GM12878 (cell line): ENCODE measurements at regions not wholly inside any gene's neighbourhood (a gene's known extent, or its start where the extent isn't known, plus 50 kb on each side); places are given as distances from the start of the nearest gene placed in this dataset.

Source experiments
- ATAC-seq: fragments of 200-7000 bp; cut with Tn5 transposase; 3 replicates; pipeline ENCODE4 v1.9.1; 2020; ENCODE audit warnings: mild to moderate bottlenecking, moderate library complexity
- BruUV-seq: library from RNA; stranded (reverse); fragments of 400-500 nt; replicated peaks from 2 replicates; lab custom pipeline; 2021; lab: Mats Ljungman, UMichigan
- CTCF ChIA-PET: fragments of 300-600 bp; sonication (Branson Sonifier 250); formaldehyde crosslinking; extraction: SDS; loops from one replicate; lab custom pipeline; 2021; ENCODE audit warnings: inconsistent platforms; lab: Yijun Ruan, JAX
- POLR2A ChIA-PET: fragments of 350-600 bp; formaldehyde crosslinking; extraction: SDS; loops from one replicate; lab custom pipeline; 2021; ENCODE audit warnings: inconsistent platforms; lab: Charles Lee
- RAD21 ChIA-PET: fragments of 300-600 bp; sonication (Branson Sonifier 250); formaldehyde crosslinking; loops from one replicate; lab custom pipeline; 2023; ENCODE audit warnings: antibody characterized with exemption; ENCODE audit not compliant: unreplicated experiment; lab: Charles Lee
- SMC1A ChIA-PET: fragments of 300-600 bp; sonication (Branson Sonifier 250); formaldehyde crosslinking; loops from one replicate; lab custom pipeline; 2023; ENCODE audit not compliant: unreplicated experiment, uncharacterized antibody; lab: Charles Lee
- DNase-seq: peaks from one replicate; pipeline ENCODE4 v3.0.0-alpha.2; 2011; ENCODE audit warnings: low read depth, low spot score
- FAIRE-seq: peaks from 3 replicates; lab custom pipeline; 2011; peaks lifted over from hg19 to GRCh38; lab: Jason Lieb, UNC
- H2AFZ ChIP-seq: 2 replicates; pipeline ENCODE4 v1.6.0; 2011; ENCODE audit warnings: low read depth, low read length, control low read depth; ENCODE audit not compliant: control insufficient read depth
- H3K27ac ChIP-seq: 2 replicates; pipeline ENCODE4 v1.5.1; 2011; ENCODE audit warnings: control low read depth; ENCODE audit not compliant: control insufficient read depth, insufficient read depth
- H3K27me3 ChIP-seq, 2 experiments: replicated peaks in 1 of 2; 2 replicates each; pipeline versions ENCODE4 v1.6.0 to v1.6.1; 2011; ENCODE audit warnings: low read length in 1 of 2; ENCODE audit not compliant: control insufficient read depth in 2 of 2, insufficient read depth in 2 of 2
- H3K36me3 ChIP-seq, 2 experiments: 2 replicates each; pipeline ENCODE4 v1.5.1; 2011; ENCODE audit warnings: low read length in 1 of 2; ENCODE audit not compliant: control insufficient read depth in 2 of 2, insufficient read depth in 2 of 2
- H3K4me1 ChIP-seq: 2 replicates; pipeline ENCODE4 v1.6.1; 2011; ENCODE audit warnings: mild to moderate bottlenecking, low read length, moderate library complexity, mixed read lengths; ENCODE audit not compliant: control insufficient read depth, insufficient read depth
- H3K4me2 ChIP-seq: 2 replicates; pipeline ENCODE4 v1.6.0; 2011; ENCODE audit warnings: control low read depth; ENCODE audit not compliant: control insufficient read depth, insufficient read depth
- H3K4me3 ChIP-seq: fragments of 200-600 bp; sonication (generic); 2 replicates; pipeline ENCODE4 v1.5.1; 2016
- H3K79me2 ChIP-seq: 2 replicates; pipeline ENCODE4 v1.6.0; 2011; ENCODE audit warnings: low read length; ENCODE audit not compliant: control insufficient read depth, insufficient read depth
- H3K9ac ChIP-seq: 2 replicates; pipeline ENCODE4 v1.8.0; 2011; ENCODE audit warnings: low read length, control low read depth, mixed read lengths; ENCODE audit not compliant: control insufficient read depth, insufficient read depth
- H3K9me3 ChIP-seq: replicated peaks from 3 replicates; pipeline ENCODE4 v1.5.1; 2011; ENCODE audit warnings: mild to moderate bottlenecking, low read length; ENCODE audit not compliant: control insufficient read depth, insufficient read depth
- H4K20me1 ChIP-seq: 2 replicates; pipeline ENCODE4 v1.6.0; 2011; ENCODE audit not compliant: control insufficient read depth, insufficient read depth
- E4F1 ChIP-seq: fragments of 450-650 bp; IDR thresholded peaks from 2 replicates; pipeline ENCODE4 v1.6.1; 2018; ENCODE audit warnings: borderline replicate concordance, mild to moderate bottlenecking; ENCODE audit not compliant: partially characterized antibody
- IKZF1 ChIP-seq: fragments of 450-650 bp; conservative IDR thresholded peaks from 2 replicates; pipeline ENCODE4 v1.6.1; 2017; ENCODE audit warnings: antibody characterized with exemption, mild to moderate bottlenecking
- IRF4 ChIP-seq: IDR thresholded peaks from 2 replicates; pipeline ENCODE4 v1.6.1; 2011; ENCODE audit warnings: low read depth, low read length
- JUNB ChIP-seq: IDR thresholded peaks from 2 replicates; pipeline ENCODE4 v1.6.1; 2016; ENCODE audit warnings: antibody characterized with exemption, mild to moderate bottlenecking
- RFX5 ChIP-seq: IDR thresholded peaks from 2 replicates; pipeline ENCODE4 v1.6.1; 2011; ENCODE audit warnings: low read depth, low read length, improper control_type of control experiment
- TAF1 ChIP-seq: IDR thresholded peaks from 2 replicates; pipeline ENCODE4 v1.6.1; 2011; ENCODE audit warnings: mild to moderate bottlenecking, low read depth, low read length, borderline replicate concordance
- WGBS: methylation state at CpG from one replicate; pipeline ENCODE4 v1.1.6; 2016; ENCODE audit warnings: low lambda C conversion rate; ENCODE audit not compliant: insufficient replicate concordance, insufficient coverage; ENCODE audit errors: missing lambda C conversion rate; 5-methylcytosine and 5-hydroxymethylcytosine counted together
- in situ Hi-C: fragments of 300-500 bp; cut with MboI; formaldehyde crosslinking; loops from 9 replicates; pipeline ENCODE4 v1.14.3; 2018; ENCODE audit warnings: mixed read lengths
- intact Hi-C: fragments of 100-400 bp; cut with micrococcal nuclease; formaldehyde crosslinking; loops from one replicate; pipeline ENCODE4 v1.14.2; 2022; ENCODE audit not compliant: unreplicated experiment

GRCh38 chr10:2984682-2985081 is 82.7 kb upstream of the PFKP start:
- ChIA-PET SMC1A (interaction anchor here (0.7 kb wide), 1 partner anchor 13 kb away, joined by 3 read pairs; no protein-coding TSS in a partner anchor), RAD21 (no interaction called here), POLR2A (interaction anchor here (1.2 kb wide), 1 partner anchor 37 kb away, joined by 3 read pairs; no protein-coding TSS in a partner anchor)

More at GRCh38 chr10:2984682-2985081, 82.7 kb upstream of the PFKP start:
- H3K4me3 ChIP-seq, result no peak overlapping the region
- CTCF ChIA-PET, result no interaction called here
- intact Hi-C loops, result no loop called here
- H3K79me2 ChIP-seq, result no peaks in the 10 kb centered on the region
- WGBS, result 34% methylated on average over 10 of the region's 10 CpGs
- no peaks in the 10 kb centered on the region for H4K20me1 ChIP-seq
- H3K9me3 ChIP-seq, result peaks cover 6% of the 10 kb centered on the region; the same call in 2 of the 3 replicates
- peaks cover 17% of the 10 kb centered on the region for H3K4me1 ChIP-seq
- TF ChIP-seq RFX5 (no peak), JUNB (peak; percentile 37; the same call in 1 of the 2 replicates), E4F1 (no peak), IKZF1 (no peak), TAF1 (no peak), IRF4 (peak; percentile 55; the same call in 1 of the 2 replicates)
- TF ChIP-seq, all 136 proteins: peak for 2
- no peak overlapping the region for H3K27ac ChIP-seq
- no peak overlapping the region for H3K4me2 ChIP-seq
- H3K27me3 ChIP-seq, result no peaks in the 10 kb centered on the region; a peak in 1 of 4 replicates
- FAIRE-seq, result no peak
- no peak overlapping the region for H3K9ac ChIP-seq
- H3K36me3 ChIP-seq, result no peaks in the 10 kb centered on the region
- no peak for DNase-seq
- in situ Hi-C loops, result no loop called here
- no peak overlapping the region for H2AFZ ChIP-seq
- BruUV-seq, result no TSS peak
- ATAC-seq, result peak; percentile 53
